ENCODE measurements at regions not wholly inside any gene's neighbourhood (a gene's known extent, or its start where the extent isn't known, plus 50 kb on each side); places are given as distances from the start of the nearest gene placed in this dataset.

- Histone ChIP-seq H3K36me3 (ENCODE audit: insufficient read depth) (no peaks in the 10 kb centered on the region), H3K4me1 (ENCODE audit: insufficient read depth) (peaks cover 7% of the 10 kb centered on the region; the same call in 1 of the 2 replicates), H4K20me1 (replicated peaks; ENCODE audit: insufficient read depth) (no peaks in the 10 kb centered on the region), H3K4me3 (no peak overlapping the region), H3F3A (replicated peaks; ENCODE audit: low read depth) (no peaks in the 10 kb centered on the region), H2AFZ (no peak overlapping the region), H3K79me2 (replicated peaks; ENCODE audit: insufficient read depth) (no peaks in the 10 kb centered on the region), H3K27me3 (ENCODE audit: insufficient read depth) (no peaks in the 10 kb centered on the region), H3K9me2 (ENCODE audit: insufficient read depth) (no peaks in the 10 kb centered on the region), H3K27ac (ENCODE audit: low read depth) (no peak overlapping the region), H3K4me2 (no peak overlapping the region)
- H3K4me3 Mint-ChIP-seq: no peak overlapping the region
- no peaks in the 10 kb centered on the region for H3K9me3 Mint-ChIP-seq
- DNase-seq (ENCODE audit: low spot score) (no peak), ATAC-seq (no peak)
- TF ChIP-seq POLR2AphosphoS5 (IDR thresholded peaks at IDR 0.05; ENCODE audit: low read depth) (no peak), CREB1 (CRISPR knock-in tag; IDR thresholded peaks at IDR 0.05; ENCODE audit: low read depth) (no peak), ZNF462 (CRISPR knock-in tag; IDR thresholded peaks at IDR 0.05) (no peak), REST (IDR thresholded peaks at IDR 0.05; ENCODE audit: unreplicated experiment) (no peak), ZNF331 (CRISPR knock-in tag; IDR thresholded peaks at IDR 0.05; ENCODE audit: low read depth) (no peak), NANOG (IDR thresholded peaks at IDR 0.05; ENCODE audit: borderline replicate concordance) (no peak), EZH2 (IDR thresholded peaks at IDR 0.05; ENCODE audit: low read depth, unreplicated experiment) (no peak), ZNF114 (CRISPR knock-in tag; IDR thresholded peaks at IDR 0.05) (no peak), STAT1 (IDR thresholded peaks at IDR 0.05; ENCODE audit: unreplicated experiment) (no peak)
- H3K36me3 Mint-ChIP-seq (ENCODE audit: low read depth): no peaks in the 10 kb centered on the region
- peaks cover 9% of the 10 kb centered on the region; the same call in 2 of the 3 replicates for H3K4me1 Mint-ChIP-seq
- H3K27me3 Mint-ChIP-seq (ENCODE audit: insufficient read depth, low read depth, poor library complexity): peaks cover 1% of the 10 kb centered on the region
- peak overlapping the region; percentile 25; the same call in 1 of the 2 replicates for H3K27ac Mint-ChIP-seq
Observed at GRCh38 chr14:46051796-46052195, 599.8 kb downstream of the RPL10L start.

All from GM23338 (cell line).